Hepatocyte (in vitro differentiated cells): ENCODE measurements at regions not wholly inside any gene's neighbourhood (a gene's known extent, or its start where the extent isn't known, plus 50 kb on each side); places are given as distances from the start of the nearest gene placed in this dataset.

Source experiments
- DNase-seq: peaks from one replicate; pipeline ENCODE4 v3.0.0-alpha.2; 2016; ENCODE audit warnings: low spot score
- H2AFZ ChIP-seq: fragments of 200-600 bp; sonication (generic); 2 replicates; pipeline ENCODE4 v1.6.0; 2016; ENCODE audit warnings: antibody characterized with exemption, mild to moderate bottlenecking
- H3K27ac ChIP-seq: fragments of 200-600 bp; sonication (generic); 2 replicates; pipeline ENCODE4 v1.5.1; 2016; ENCODE audit warnings: mild to moderate bottlenecking
- H3K27me3 ChIP-seq: fragments of 200-600 bp; sonication (generic); 2 replicates; pipeline ENCODE4 v1.6.1; 2016
- H3K36me3 ChIP-seq: fragments of 200-600 bp; sonication (generic); replicated peaks from 2 replicates; pipeline ENCODE4 v1.5.1; 2016; ENCODE audit warnings: low read depth; ENCODE audit not compliant: insufficient read depth
- H3K4me1 ChIP-seq: fragments of 200-600 bp; sonication (generic); 2 replicates; pipeline ENCODE4 v1.5.1; 2016; ENCODE audit warnings: mild to moderate bottlenecking, moderate library complexity; ENCODE audit not compliant: insufficient read depth
- H3K4me2 ChIP-seq: fragments of 200-600 bp; sonication (generic); 2 replicates; pipeline ENCODE4 v1.6.0; 2016
- H3K4me3 ChIP-seq: fragments of 200-600 bp; sonication (generic); 2 replicates; pipeline ENCODE4 v1.5.1; 2016; ENCODE audit warnings: mild to moderate bottlenecking
- H3K79me2 ChIP-seq: fragments of 200-600 bp; sonication (generic); 2 replicates; pipeline ENCODE4 v1.6.0; 2017; ENCODE audit warnings: mild to moderate bottlenecking
- H3K9me2 ChIP-seq: fragments of 200-600 bp; sonication (generic); replicated peaks from 2 replicates; pipeline ENCODE4 v1.6.0; 2017; ENCODE audit warnings: mild to moderate bottlenecking; ENCODE audit not compliant: insufficient read depth
- H3K9me3 ChIP-seq: fragments of 200-600 bp; sonication (generic); 2 replicates; pipeline ENCODE4 v1.5.1; 2016; ENCODE audit warnings: low read depth, mild to moderate bottlenecking
- H4K20me1 ChIP-seq: fragments of 200-600 bp; sonication (generic); 2 replicates; pipeline ENCODE4 v1.6.0; 2016; ENCODE audit warnings: mild to moderate bottlenecking; ENCODE audit not compliant: insufficient read depth, poor library complexity, severe bottlenecking
- CTCF ChIP-seq: fragments of 200-600 bp; sonication (generic); IDR thresholded peaks from 2 replicates; pipeline ENCODE4 v1.5.1; 2016; ENCODE audit warnings: antibody characterized with exemption, mild to moderate bottlenecking; ENCODE audit not compliant: poor library complexity
- EZH2 ChIP-seq: fragments of 200-600 bp; sonication (generic); IDR thresholded peaks from 2 replicates; pipeline ENCODE4 v1.6.1; 2016; ENCODE audit warnings: antibody characterized with exemption, mild to moderate bottlenecking, borderline replicate concordance
- EZH2phosphoT487 ChIP-seq: fragments of 200-600 bp; sonication (generic); IDR thresholded peaks from one replicate; pipeline ENCODE4 v1.6.1; 2018; ENCODE audit warnings: antibody characterized with exemption, mild to moderate bottlenecking, low read depth, moderate library complexity; ENCODE audit not compliant: unreplicated experiment, severe bottlenecking
- WGBS: methylation state at CpG from one replicate; pipeline ENCODE4 v1.1.6; 2016; ENCODE audit warnings: low lambda C conversion rate; ENCODE audit errors: missing lambda C conversion rate; 5-methylcytosine and 5-hydroxymethylcytosine counted together

DNA sequence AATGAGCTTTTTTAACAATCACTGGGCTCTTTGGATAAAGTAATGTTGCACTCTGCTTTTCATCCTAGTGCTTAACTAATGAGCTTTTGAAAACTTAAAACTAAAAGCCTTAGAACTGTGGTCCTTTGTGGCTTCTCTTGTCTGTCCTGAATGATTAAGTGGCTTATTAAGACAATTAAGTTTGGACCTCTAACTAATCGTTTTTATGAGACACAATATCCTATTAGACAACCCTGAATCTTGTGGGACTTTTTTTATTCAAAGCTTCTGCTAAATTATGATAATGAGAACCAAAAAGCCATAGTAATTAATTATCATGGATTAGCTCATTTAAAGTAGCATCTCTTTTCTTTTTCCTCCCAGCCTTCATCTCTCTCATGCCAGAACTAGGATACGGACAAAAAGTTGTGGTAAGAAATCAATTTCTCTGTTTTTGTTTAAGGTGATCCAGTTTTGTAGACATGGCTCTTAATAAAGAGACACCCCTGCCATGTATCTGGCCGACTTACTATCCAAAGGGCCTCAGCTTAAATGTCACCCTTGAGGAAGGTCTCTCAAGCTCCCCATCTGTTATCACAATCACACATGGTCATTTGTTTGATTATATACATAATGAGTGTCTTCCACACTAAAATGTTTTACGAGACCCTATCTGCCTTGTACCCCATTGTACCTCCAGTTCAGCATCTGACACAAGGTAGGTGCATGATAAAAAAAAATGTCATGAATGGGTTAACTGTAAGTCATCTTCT lies 384.4 kb upstream of the IRAK1BP1 start:
- H3K79me2 ChIP-seq: no peaks in the 10 kb centered on the region
- H3K4me2 ChIP-seq: no peak overlapping the region
- WGBS: 76% methylated on average over 4 of the region's 4 CpGs
- no peaks in the 10 kb centered on the region for H4K20me1 ChIP-seq
- TF ChIP-seq EZH2: no peak
- TF ChIP-seq EZH2phosphoT487: no peak
- no peak for TF ChIP-seq CTCF
- no peaks in the 10 kb centered on the region for H3K27me3 ChIP-seq
- DNase-seq: no peak
- no peaks in the 10 kb centered on the region for H3K9me3 ChIP-seq
- no peak overlapping the region for H3K4me3 ChIP-seq
- H3K36me3 ChIP-seq: no peaks in the 10 kb centered on the region
- H3K4me1 ChIP-seq: peaks cover 7% of the 10 kb centered on the region
- H2AFZ ChIP-seq: no peak overlapping the region
- H3K9me2 ChIP-seq: no peaks in the 10 kb centered on the region
- H3K27ac ChIP-seq: no peak overlapping the region

DNA sequence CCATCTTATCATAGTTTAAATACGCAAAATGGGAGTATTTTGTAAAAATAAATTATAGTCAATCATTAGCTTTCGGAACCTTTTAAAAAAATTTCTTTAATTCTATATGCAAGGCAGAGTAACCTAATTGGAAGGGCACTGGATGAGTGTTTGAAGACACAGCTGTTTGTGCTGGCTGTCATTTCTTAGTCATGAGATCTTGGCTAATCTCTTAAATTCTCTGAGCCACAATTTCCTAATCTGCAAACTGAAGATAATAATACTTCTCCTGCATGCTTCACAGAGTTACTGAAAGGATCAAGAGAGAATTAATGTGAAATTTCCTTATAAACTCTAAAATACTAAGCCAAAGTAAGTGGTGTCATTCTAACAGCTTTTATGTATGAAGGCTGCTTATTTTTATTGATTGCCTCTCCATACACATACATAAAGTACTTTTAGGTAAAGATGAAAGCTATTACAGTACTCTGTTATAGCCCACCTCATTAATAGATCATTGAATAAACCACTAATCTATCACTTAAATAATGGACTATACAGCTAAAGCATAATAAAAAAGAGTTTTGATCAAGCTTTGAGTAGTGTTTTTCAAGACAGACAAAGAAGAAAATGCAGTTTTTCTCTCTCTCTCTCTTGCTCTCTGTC lies 383.7 kb upstream of the IRAK1BP1 start:
- no peaks in the 10 kb centered on the region for H3K9me2 ChIP-seq
- H3K4me1 ChIP-seq: peaks cover 7% of the 10 kb centered on the region
- no peak for DNase-seq
- no peaks in the 10 kb centered on the region for H3K36me3 ChIP-seq
- WGBS: 68% methylated on average over 2 of the region's 2 CpGs
- no peak overlapping the region for H2AFZ ChIP-seq
- no peak overlapping the region for H3K4me3 ChIP-seq
- no peak overlapping the region for H3K4me2 ChIP-seq
- no peaks in the 10 kb centered on the region for H3K79me2 ChIP-seq
- no peaks in the 10 kb centered on the region for H3K27me3 ChIP-seq
- no peaks in the 10 kb centered on the region for H3K9me3 ChIP-seq
- TF ChIP-seq EZH2: no peak
- no peak for TF ChIP-seq EZH2phosphoT487
- TF ChIP-seq CTCF: no peak
- H3K27ac ChIP-seq: no peak overlapping the region
- H4K20me1 ChIP-seq: no peaks in the 10 kb centered on the region

- 96% methylated on average over 1 of the region's 1 CpG for WGBS
- TF ChIP-seq EZH2phosphoT487 (no peak), EZH2 (no peak), CTCF (no peak)
- H4K20me1 ChIP-seq: no peaks in the 10 kb centered on the region
- H3K27ac ChIP-seq: no peak overlapping the region
- no peak overlapping the region for H3K4me3 ChIP-seq
- DNase-seq: no peak
- H3K79me2 ChIP-seq: no peaks in the 10 kb centered on the region
- no peaks in the 10 kb centered on the region for H3K4me1 ChIP-seq
- H3K9me3 ChIP-seq: no peaks in the 10 kb centered on the region
- no peaks in the 10 kb centered on the region for H3K9me2 ChIP-seq
- no peak overlapping the region for H2AFZ ChIP-seq
- H3K27me3 ChIP-seq: no peaks in the 10 kb centered on the region
- no peaks in the 10 kb centered on the region for H3K36me3 ChIP-seq
- H3K4me2 ChIP-seq: no peak overlapping the region
These were observed 382.9 kb upstream of the IRAK1BP1 start for GRCh38 chr6:78484198-78485064.
